ENCODE measurements at regions not wholly inside any gene's neighbourhood (a gene's known extent, or its start where the extent isn't known, plus 50 kb on each side); places are given as distances from the start of the nearest gene placed in this dataset.

GRCh38 chr11:26149585-26149984 is 182.3 kb upstream of the ANO3 start:
- ATAC-seq: no peak
- Histone ChIP-seq H3K36me3 (ENCODE audit: control insufficient read depth in 1 of 2, insufficient read depth in 2 of 2, low read length in 2 of 2) (no peaks in the 10 kb centered on the region), H3K79me2 (ENCODE audit: insufficient read depth, low read length) (no peaks in the 10 kb centered on the region), H4K20me1 (ENCODE audit: insufficient read depth) (no peaks in the 10 kb centered on the region), H3K9me2 (ENCODE audit: insufficient read depth) (no peaks in the 10 kb centered on the region), H3K9ac (ENCODE audit: low read length) (no peak overlapping the region), H2AFZ (ENCODE audit: low read depth, low read length, poor library complexity, severe bottlenecking) (no peak overlapping the region), H3K9me3 (ENCODE audit: control insufficient read depth in 1 of 2, insufficient read depth in 1 of 2, low read depth in 1 of 2, low read length in 2 of 2) (peaks cover 8 to 15% of the 10 kb centered on the region in 2 experiments; a peak in 2 of 4 replicates), H3K4me2 (ENCODE audit: low read length) (no peak overlapping the region), H3K27me3 (ENCODE audit: insufficient read depth, low read length) (no peaks in the 10 kb centered on the region), H3K4me3 (replicated peaks in 1 of 2; ENCODE audit: low read depth in 1 of 2, low read length in 2 of 2) (no peak overlapping the region), H3K27ac (ENCODE audit: low read depth, low read length) (no peak overlapping the region), H3K4me1 (ENCODE audit: control insufficient read depth in 1 of 2, insufficient read depth in 2 of 2, low read length in 2 of 2) (no peaks in the 10 kb centered on the region)
- TF ChIP-seq CTCF (IDR thresholded peaks at IDR 0.05 in 2 of 3, conservative IDR thresholded peaks at IDR 0.05 in 1 of 3; ENCODE audit: borderline replicate concordance in 1 of 3, insufficient read depth in 1 of 3, low read depth in 2 of 3, low read length in 2 of 3) (no peak), POLR2AphosphoS5 (IDR thresholded peaks at IDR 0.05; ENCODE audit: low read depth, low read length) (no peak), EZH2 (IDR thresholded peaks at IDR 0.05) (no peak), JUND (IDR thresholded peaks at IDR 0.05) (no peak), ZFX (IDR thresholded peaks at IDR 0.05) (no peak), SP1 (IDR thresholded peaks at IDR 0.05; ENCODE audit: low read depth) (no peak), POLR2A (IDR thresholded peaks at IDR 0.05; ENCODE audit: borderline replicate concordance, extremely low read depth, insufficient read depth, insufficient read length) (no peak)
- BruUV-seq (replicated peaks): no TSS peak
- CTCF ChIA-PET: no interaction called here
- intact Hi-C loops (cut with micrococcal nuclease): no loop called here
- RAD21 ChIA-PET (ENCODE audit: low non-redundant PET in 1 of 2, low total read pairs in 2 of 2, uncharacterized antibody in 2 of 2, unreplicated experiment in 2 of 2): no interaction called here
- POLR2A ChIA-PET: no interaction called here
- no peak for DNase-seq (ENCODE audit: low read depth, low spot score)

GRCh38 chr11:26150031-26150430 is 181.9 kb upstream of the ANO3 start:
- no peaks in the 10 kb centered on the region for H3K9me2 ChIP-seq (ENCODE audit: insufficient read depth)
- no peaks in the 10 kb centered on the region for H4K20me1 ChIP-seq (ENCODE audit: insufficient read depth)
- H3K4me1 ChIP-seq (ENCODE audit: control insufficient read depth in 1 of 2, insufficient read depth in 2 of 2, low read length in 2 of 2): no peaks in the 10 kb centered on the region
- no peak overlapping the region for H3K9ac ChIP-seq (ENCODE audit: low read length)
- H3K4me2 ChIP-seq (ENCODE audit: low read length): no peak overlapping the region
- RAD21 ChIA-PET (ENCODE audit: low non-redundant PET in 1 of 2, low total read pairs in 2 of 2, uncharacterized antibody in 2 of 2, unreplicated experiment in 2 of 2): no interaction called here
- DNase-seq (ENCODE audit: low read depth, low spot score) (no peak), ATAC-seq (no peak)
- intact Hi-C loops (cut with micrococcal nuclease): no loop called here
- POLR2A ChIA-PET: no interaction called here
- peaks cover 8 to 15% of the 10 kb centered on the region in 2 experiments; a peak in 2 of 4 replicates for H3K9me3 ChIP-seq (ENCODE audit: control insufficient read depth in 1 of 2, insufficient read depth in 1 of 2, low read depth in 1 of 2, low read length in 2 of 2)
- CTCF ChIA-PET: no interaction called here
- no TSS peak for BruUV-seq (replicated peaks)
- H3K4me3 ChIP-seq (replicated peaks in 1 of 2; ENCODE audit: low read depth in 1 of 2, low read length in 2 of 2): no peak overlapping the region
- no peak overlapping the region for H2AFZ ChIP-seq (ENCODE audit: low read depth, low read length, poor library complexity, severe bottlenecking)
- H3K27ac ChIP-seq (ENCODE audit: low read depth, low read length): no peak overlapping the region
- H3K27me3 ChIP-seq (ENCODE audit: insufficient read depth, low read length): no peaks in the 10 kb centered on the region
- H3K79me2 ChIP-seq (ENCODE audit: insufficient read depth, low read length): no peaks in the 10 kb centered on the region
- H3K36me3 ChIP-seq (ENCODE audit: control insufficient read depth in 1 of 2, insufficient read depth in 2 of 2, low read length in 2 of 2): no peaks in the 10 kb centered on the region
- TF ChIP-seq TCF7L2 (IDR thresholded peaks at IDR 0.05; ENCODE audit: borderline replicate concordance, extremely low read depth, insufficient read depth, insufficient read length): no peak
- TF ChIP-seq CTCF (IDR thresholded peaks at IDR 0.05 in 2 of 3, conservative IDR thresholded peaks at IDR 0.05 in 1 of 3; ENCODE audit: borderline replicate concordance in 1 of 3, insufficient read depth in 1 of 3, low read depth in 2 of 3, low read length in 2 of 3): no peak
- TF ChIP-seq SIN3A (IDR thresholded peaks at IDR 0.05; ENCODE audit: low read depth): no peak
- TF ChIP-seq ZBTB33 (IDR thresholded peaks at IDR 0.05; ENCODE audit: extremely low read depth, insufficient replicate concordance, low read length): no peak
- no peak for TF ChIP-seq ATF3 (IDR thresholded peaks at IDR 0.05)

Measured in HCT116 (cell line).